ENCODE measurements at regions not wholly inside any gene's neighbourhood (a gene's known extent, or its start where the extent isn't known, plus 50 kb on each side); places are given as distances from the start of the nearest gene placed in this dataset.

DNA sequence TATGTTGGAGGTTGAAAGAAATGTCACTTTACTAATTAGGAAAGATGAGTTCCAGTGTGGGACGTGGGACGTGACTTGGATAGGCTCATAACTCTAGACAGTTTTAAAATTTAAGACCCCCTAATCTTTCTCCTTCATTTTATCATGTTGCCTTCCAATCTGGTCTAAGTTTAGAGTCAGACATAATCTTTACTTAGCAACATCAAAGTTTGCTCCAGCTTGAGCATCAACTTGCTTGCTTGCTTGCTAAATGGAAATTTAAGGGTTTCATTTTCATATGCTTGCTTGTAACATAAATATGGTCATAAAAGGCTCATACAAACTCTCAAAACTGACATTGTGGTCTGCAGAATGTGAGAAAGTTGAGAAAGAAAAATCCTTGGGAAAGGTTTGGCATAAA lies 428.9 kb downstream of the EPHA4 start:
- TF ChIP-seq, protein P1, sequence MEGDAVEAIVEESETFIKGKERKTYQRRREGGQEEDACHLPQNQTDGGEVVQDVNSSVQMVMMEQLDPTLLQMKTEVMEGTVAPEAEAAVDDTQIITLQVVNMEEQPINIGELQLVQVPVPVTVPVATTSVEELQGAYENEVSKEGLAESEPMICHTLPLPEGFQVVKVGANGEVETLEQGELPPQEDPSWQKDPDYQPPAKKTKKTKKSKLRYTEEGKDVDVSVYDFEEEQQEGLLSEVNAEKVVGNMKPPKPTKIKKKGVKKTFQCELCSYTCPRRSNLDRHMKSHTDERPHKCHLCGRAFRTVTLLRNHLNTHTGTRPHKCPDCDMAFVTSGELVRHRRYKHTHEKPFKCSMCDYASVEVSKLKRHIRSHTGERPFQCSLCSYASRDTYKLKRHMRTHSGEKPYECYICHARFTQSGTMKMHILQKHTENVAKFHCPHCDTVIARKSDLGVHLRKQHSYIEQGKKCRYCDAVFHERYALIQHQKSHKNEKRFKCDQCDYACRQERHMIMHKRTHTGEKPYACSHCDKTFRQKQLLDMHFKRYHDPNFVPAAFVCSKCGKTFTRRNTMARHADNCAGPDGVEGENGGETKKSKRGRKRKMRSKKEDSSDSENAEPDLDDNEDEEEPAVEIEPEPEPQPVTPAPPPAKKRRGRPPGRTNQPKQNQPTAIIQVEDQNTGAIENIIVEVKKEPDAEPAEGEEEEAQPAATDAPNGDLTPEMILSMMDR (IDR thresholded peaks at IDR 0.05 in 4 of 5, conservative IDR thresholded peaks at IDR 0.05 in 1 of 5): no peak
- TF ChIP-seq POLR2A (IDR thresholded peaks at IDR 0.05): no peak

Measured in gastrocnemius medialis (tissue), 4 donors.